ENCODE measurements at regions not wholly inside any gene's neighbourhood (a gene's known extent, or its start where the extent isn't known, plus 50 kb on each side); places are given as distances from the start of the nearest gene placed in this dataset.
"Not testable (repeated sequence)": the region's sequence is repeated elsewhere in the genome, so short reads cannot be mapped to it uniquely, and the experiment has no call there.

GRCh38 chr2:13462464-13462863 is 745.7 kb downstream of the TRIB2 start:
- no peak for DNase-seq

- DNase-seq = no peak
These were observed 749.3 kb downstream of the TRIB2 start for GRCh38 chr2:13466076-13466475.

- DNase-seq = no peak
These were observed 757.8 kb downstream of the TRIB2 start for GRCh38 chr2:13474538-13474937.

GRCh38 chr2:13480057-13480456 is 763.3 kb downstream of the TRIB2 start:
- DNase-seq = no peak

GRCh38 chr2:13481201-13481600 is 764.5 kb downstream of the TRIB2 start:
- DNase-seq = no peak

GRCh38 chr2:13485256-13485655 is 768.5 kb downstream of the TRIB2 start:
- no peak for DNase-seq

- no peak for DNase-seq
These were observed 772.2 kb downstream of the TRIB2 start for GRCh38 chr2:13488965-13489364.

GRCh38 chr2:13492262-13492661 is 775.5 kb downstream of the TRIB2 start:
- no peak for DNase-seq

GRCh38 chr2:13495051-13495450 is 778.3 kb downstream of the TRIB2 start:
- DNase-seq = no peak

GRCh38 chr2:13504808-13505207 is 788.1 kb downstream of the TRIB2 start:
- no peak for DNase-seq

GRCh38 chr2:13508671-13509070 is 791.9 kb downstream of the TRIB2 start:
- DNase-seq = no peak

- DNase-seq = no peak
These were observed 798.5 kb downstream of the TRIB2 start for GRCh38 chr2:13515254-13515653.

- no peak for DNase-seq
These were observed 805.4 kb downstream of the TRIB2 start for GRCh38 chr2:13522096-13522495.

GRCh38 chr2:13522917-13523821 is 806.4 kb downstream of the TRIB2 start:
- DNase-seq = no peak

- no peak for DNase-seq
These were observed 807.8 kb downstream of the TRIB2 start for GRCh38 chr2:13524492-13524891.

GRCh38 chr2:13531735-13532410 is 815.1 kb downstream of the TRIB2 start:
- DNase-seq = not testable (repeated sequence)

- not testable (repeated sequence) for DNase-seq
These were observed 816.2 kb downstream of the TRIB2 start for GRCh38 chr2:13532781-13533523.

- DNase-seq = no peak
These were observed 816.8 kb downstream of the TRIB2 start for GRCh38 chr2:13533524-13533922.

- no peak for DNase-seq
These were observed 820.2 kb downstream of the TRIB2 start for GRCh38 chr2:13536941-13537340.

- DNase-seq = no peak
These were observed 821.1 kb downstream of the TRIB2 start for GRCh38 chr2:13537771-13538349.

- DNase-seq = no peak
These were observed 822.6 kb downstream of the TRIB2 start for GRCh38 chr2:13539296-13539695.

GRCh38 chr2:13542061-13542460 is 825.3 kb downstream of the TRIB2 start:
- DNase-seq = no peak

- no peak for DNase-seq
These were observed 825.9 kb downstream of the TRIB2 start for GRCh38 chr2:13542642-13543041.

Measured in activated CD8-positive, alpha-beta memory T cell treated with anti-CD3 and anti-CD28 coated beads, Interleukin-2, amount 50 U/mL, for 48 hours (primary cell).